Naive thymus-derived CD8-positive, alpha-beta T cell (primary cell): ENCODE measurements at regions not wholly inside any gene's neighbourhood (a gene's known extent, or its start where the extent isn't known, plus 50 kb on each side); places are given as distances from the start of the nearest gene placed in this dataset.
"Not testable (repeated sequence)": the region's sequence is repeated elsewhere in the genome, so short reads cannot be mapped to it uniquely, and the experiment has no call there.

Experiments
- ATAC-seq, 2 donors: fragments of 150-1000 bp; cut with Tn5 transposase in 1 of 2; sonication (Bioruptor Pico), chemical (Tn5 transposase) in 1 of 2; 1 replicate in 1 of 2; 2 replicates in 1 of 2; pipeline ENCODE4 v1.10.0; 2021; ENCODE audit warnings: mild to moderate bottlenecking in 2 of 2, moderate library complexity in 2 of 2
- POLR2A ChIA-PET: fragments of 350-600 bp; sonication (Branson Sonifier 250); formaldehyde crosslinking; loops from one replicate; lab custom pipeline; 2021; ENCODE audit warnings: antibody characterized with exemption; lab: Charles Lee
- DNase-seq, 10 donors: peaks; one replicate each; pipeline versions ENCODE4 v3.0.0 to v3.0.0-alpha.2; 2020 to 2022
- H3K27ac Mint-ChIP-seq, 10 donors: one replicate each; pipeline ENCODE4 v1.8.0; 2020 to 2022; ENCODE audit warnings: mild to moderate bottlenecking in 10 of 10, mixed read lengths in 10 of 10, moderate library complexity in 4 of 10, inconsistent platforms in 1 of 10
- H3K27me3 Mint-ChIP-seq, 5 donors: one replicate each; pipeline ENCODE4 v1.8.0; 2021 to 2022; ENCODE audit warnings: mixed read lengths in 5 of 5
- H3K36me3 Mint-ChIP-seq, 3 donors: one replicate each; pipeline ENCODE4 v1.8.0; 2020 to 2022; ENCODE audit warnings: mixed read lengths in 3 of 3, mild to moderate bottlenecking in 2 of 3, inconsistent platforms in 1 of 3
- H3K4me1 Mint-ChIP-seq, 4 donors: one replicate each; pipeline ENCODE4 v1.8.0; 2021 to 2022; ENCODE audit warnings: mixed read lengths in 4 of 4
- H3K4me3 Mint-ChIP-seq, 10 donors: one replicate each; pipeline ENCODE4 v1.8.0; 2020 to 2022; ENCODE audit warnings: mild to moderate bottlenecking in 10 of 10, mixed read lengths in 10 of 10, moderate library complexity in 6 of 10, inconsistent platforms in 1 of 10
- H3K9me3 Mint-ChIP-seq, 9 donors: one replicate each; pipeline ENCODE4 v1.8.0; 2020 to 2022; ENCODE audit warnings: mixed read lengths in 9 of 9, mild to moderate bottlenecking in 3 of 9, inconsistent platforms in 1 of 9, moderate library complexity in 1 of 9

GRCh38 chr6:102126488-102126887 lies 733.0 kb downstream of the GRIK2 start:
- ATAC-seq (no peak), DNase-seq (no peak)
- Mint-ChIP-seq H3K27me3 (no peaks in the 10 kb centered on the region), H3K27ac (no peak overlapping the region), H3K9me3 (peaks cover 0 to 9% (median 0%) of the 10 kb centered on the region in 9 donors), H3K4me1 (no peaks in the 10 kb centered on the region), H3K36me3 (no peaks in the 10 kb centered on the region), H3K4me3 (no peak overlapping the region)
- POLR2A ChIA-PET = no interaction called here

- H3K9me3 Mint-ChIP-seq = peaks cover 0 to 9% (median 0%) of the 10 kb centered on the region in 9 donors
- DNase-seq (no peak), ATAC-seq (no peak)
- POLR2A ChIA-PET = no interaction called here
- no peaks in the 10 kb centered on the region for H3K36me3 Mint-ChIP-seq
- H3K27ac Mint-ChIP-seq = no peak overlapping the region
- no peaks in the 10 kb centered on the region for H3K4me1 Mint-ChIP-seq
- no peaks in the 10 kb centered on the region for H3K27me3 Mint-ChIP-seq
- H3K4me3 Mint-ChIP-seq = no peak overlapping the region
These were observed 733.7 kb downstream of the GRIK2 start for GRCh38 chr6:102127253-102127652.

- no peak for ATAC-seq
- Mint-ChIP-seq H3K4me3 (no peak overlapping the region), H3K27ac (no peak overlapping the region), H3K36me3 (no peaks in the 10 kb centered on the region), H3K27me3 (no peaks in the 10 kb centered on the region), H3K4me1 (no peaks in the 10 kb centered on the region), H3K9me3 (peaks cover 0 to 20% (median 4%) of the 10 kb centered on the region in 9 donors)
- DNase-seq = no peak
- POLR2A ChIA-PET = no interaction called here
These were observed 744.4 kb downstream of the GRIK2 start for GRCh38 chr6:102137859-102138258.

DNA sequence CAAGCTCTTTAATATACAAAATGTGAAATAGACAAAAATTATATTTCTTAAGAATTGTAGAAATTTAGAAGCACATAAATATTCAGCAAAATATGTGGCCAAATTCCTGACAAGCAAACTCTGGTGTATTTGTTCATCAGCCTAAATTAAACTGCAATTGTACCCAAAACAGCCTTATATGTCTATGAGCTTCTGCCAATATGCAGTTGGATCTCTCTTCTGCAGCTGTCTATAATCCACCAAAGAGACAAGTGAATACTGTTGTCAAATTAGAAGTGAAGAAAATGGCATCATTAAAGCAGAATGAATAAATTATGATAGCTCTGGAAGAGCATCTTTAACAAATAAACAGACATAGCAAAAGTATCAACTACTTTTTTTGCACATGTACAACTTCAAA lies 755.7 kb downstream of the GRIK2 start:
- ATAC-seq (no peak), DNase-seq (no peak)
- H3K4me3 Mint-ChIP-seq = no peak overlapping the region
- POLR2A ChIA-PET = no interaction called here
- H3K4me1 Mint-ChIP-seq = no peaks in the 10 kb centered on the region
- no peak overlapping the region for H3K27ac Mint-ChIP-seq
- H3K27me3 Mint-ChIP-seq = no peaks in the 10 kb centered on the region
- peaks cover 0 to 5% (median 0%) of the 10 kb centered on the region in 3 donors for H3K36me3 Mint-ChIP-seq
- peaks cover 0 to 16% (median 4%) of the 10 kb centered on the region in 9 donors for H3K9me3 Mint-ChIP-seq

GRCh38 chr6:102150549-102150948 lies 757.0 kb downstream of the GRIK2 start:
- Mint-ChIP-seq H3K4me3 (no peak overlapping the region), H3K4me1 (no peaks in the 10 kb centered on the region), H3K27me3 (no peaks in the 10 kb centered on the region), H3K27ac (no peak overlapping the region), H3K9me3 (peaks cover 0 to 18% (median 5%) of the 10 kb centered on the region in 9 donors), H3K36me3 (peaks cover 0 to 5% (median 0%) of the 10 kb centered on the region in 3 donors)
- ATAC-seq (no peak), DNase-seq (no peak)
- POLR2A ChIA-PET = no interaction called here

DNA sequence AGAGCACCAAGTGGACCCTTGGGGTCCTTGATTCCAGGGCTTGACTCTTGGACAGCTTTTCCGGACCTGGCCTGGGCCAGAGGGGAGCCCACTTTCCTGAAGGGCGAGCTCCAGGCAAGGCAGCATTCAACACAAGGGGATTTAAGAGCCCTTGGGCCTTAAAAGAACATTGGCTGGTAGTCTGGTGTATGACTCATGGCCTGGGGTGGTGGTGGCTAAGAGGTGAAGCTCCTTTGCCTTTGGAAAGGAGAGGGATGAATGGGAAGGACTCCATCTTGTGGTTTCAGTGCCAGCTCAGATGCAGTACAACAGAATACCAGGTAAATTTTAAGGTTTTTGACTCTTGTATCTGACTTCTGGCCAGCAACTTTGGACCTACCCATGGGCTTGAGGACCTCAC lies 760.7 kb downstream of the GRIK2 start:
- POLR2A ChIA-PET = no interaction called here
- Mint-ChIP-seq H3K4me1 (no peaks in the 10 kb centered on the region), H3K9me3 (peaks cover 0 to 23% (median 6%) of the 10 kb centered on the region in 9 donors), H3K4me3 (no peak overlapping the region), H3K27ac (no peak overlapping the region), H3K27me3 (no peaks in the 10 kb centered on the region), H3K36me3 (peaks cover 0 to 5% (median 0%) of the 10 kb centered on the region in 3 donors)
- DNase-seq (no peak), ATAC-seq (no peak)

GRCh38 chr6:102154874-102155273 lies 761.4 kb downstream of the GRIK2 start:
- peaks cover 0 to 5% (median 0%) of the 10 kb centered on the region in 3 donors for H3K36me3 Mint-ChIP-seq
- peaks cover 0 to 26% (median 6%) of the 10 kb centered on the region in 9 donors for H3K9me3 Mint-ChIP-seq
- H3K4me3 Mint-ChIP-seq = no peak overlapping the region
- DNase-seq = no peak
- no peaks in the 10 kb centered on the region for H3K27me3 Mint-ChIP-seq
- POLR2A ChIA-PET = no interaction called here
- no peak for ATAC-seq
- H3K27ac Mint-ChIP-seq = no peak overlapping the region
- no peaks in the 10 kb centered on the region for H3K4me1 Mint-ChIP-seq

GRCh38 chr6:102169802-102170201 lies 776.3 kb downstream of the GRIK2 start:
- peaks cover 1 to 25% (median 16%) of the 10 kb centered on the region in 9 donors for H3K9me3 Mint-ChIP-seq
- H3K4me1 Mint-ChIP-seq, DNase-seq, H3K4me3 Mint-ChIP-seq, H3K27me3 Mint-ChIP-seq, H3K36me3 Mint-ChIP-seq, ATAC-seq, H3K27ac Mint-ChIP-seq, POLR2A ChIA-PET: not testable (repeated sequence)

GRCh38 chr6:102187186-102187585 lies 793.7 kb downstream of the GRIK2 start:
- H3K4me1 Mint-ChIP-seq = no peaks in the 10 kb centered on the region
- ATAC-seq = no peak
- H3K27ac Mint-ChIP-seq = no peak overlapping the region
- no peak overlapping the region for H3K4me3 Mint-ChIP-seq
- DNase-seq = no peak
- POLR2A ChIA-PET = no interaction called here
- H3K27me3 Mint-ChIP-seq = no peaks in the 10 kb centered on the region
- peaks cover 0 to 15% (median 4%) of the 10 kb centered on the region in 9 donors for H3K9me3 Mint-ChIP-seq
- no peaks in the 10 kb centered on the region for H3K36me3 Mint-ChIP-seq

DNA sequence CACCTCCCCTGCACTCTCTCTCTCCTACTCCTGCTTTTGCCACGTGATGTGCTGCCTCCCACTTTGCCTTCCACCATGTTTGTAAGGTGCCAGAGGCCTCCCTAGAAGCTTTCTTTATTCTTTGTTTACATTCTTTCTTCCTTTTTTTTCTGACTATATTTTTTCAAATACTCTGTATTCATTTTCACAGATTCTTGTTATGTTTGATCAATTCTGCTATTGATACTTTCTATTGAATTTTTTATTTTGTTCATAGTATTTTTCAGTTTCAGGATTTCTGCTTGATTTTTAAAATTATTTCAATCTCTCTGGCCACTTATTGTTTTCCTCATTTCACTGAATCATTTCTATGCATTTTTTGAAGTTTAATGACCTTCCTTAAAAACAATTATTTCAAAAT lies 801.8 kb downstream of the GRIK2 start:
- Mint-ChIP-seq H3K4me3 (no peak overlapping the region), H3K9me3 (peaks cover 21 to 46% (median 34%) of the 10 kb centered on the region in 9 donors), H3K36me3 (peaks cover 0 to 36% (median 0%) of the 10 kb centered on the region in 3 donors), H3K4me1 (no peaks in the 10 kb centered on the region), H3K27me3 (no peaks in the 10 kb centered on the region), H3K27ac (no peak overlapping the region)
- ATAC-seq = no peak
- POLR2A ChIA-PET = no interaction called here
- DNase-seq = no peak

DNA sequence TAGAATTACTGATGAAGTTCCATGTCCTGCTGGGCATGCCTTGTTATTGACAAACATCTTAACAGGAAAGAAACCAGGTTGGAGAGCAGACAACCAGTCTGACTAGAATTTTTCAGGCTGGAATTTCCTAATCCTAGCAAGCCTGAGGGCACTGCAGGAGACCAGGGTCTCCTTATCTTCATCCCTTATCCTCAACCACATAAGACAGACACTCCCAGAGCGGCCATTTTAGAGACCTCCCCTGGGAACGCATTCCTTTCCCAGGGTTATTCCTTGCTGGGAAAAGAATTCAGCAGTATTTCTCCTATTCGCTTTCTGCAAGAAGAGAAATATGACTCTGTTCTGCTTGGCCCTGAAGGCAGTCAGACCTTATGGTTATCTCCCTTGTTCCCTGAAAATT lies 803.7 kb downstream of the GRIK2 start:
- Mint-ChIP-seq H3K36me3 (peaks cover 0 to 36% (median 0%) of the 10 kb centered on the region in 3 donors), H3K27me3 (no peaks in the 10 kb centered on the region), H3K9me3 (peaks cover 15 to 50% (median 33%) of the 10 kb centered on the region in 9 donors), H3K4me1 (no peaks in the 10 kb centered on the region), H3K27ac (no peak overlapping the region), H3K4me3 (no peak overlapping the region)
- DNase-seq (no peak), ATAC-seq (no peak)
- POLR2A ChIA-PET = no interaction called here

- DNase-seq (no peak), ATAC-seq (no peak)
- Mint-ChIP-seq H3K4me3 (no peak overlapping the region), H3K27ac (no peak overlapping the region), H3K27me3 (no peaks in the 10 kb centered on the region), H3K9me3 (peaks cover 0 to 31% (median 7%) of the 10 kb centered on the region in 9 donors), H3K36me3 (no peaks in the 10 kb centered on the region), H3K4me1 (no peaks in the 10 kb centered on the region)
- POLR2A ChIA-PET = no interaction called here
These were observed 810.8 kb downstream of the GRIK2 start for GRCh38 chr6:102204351-102204750.

GRCh38 chr6:102215425-102215824 lies 821.9 kb downstream of the GRIK2 start:
- POLR2A ChIA-PET = no interaction called here
- Mint-ChIP-seq H3K9me3 (peaks cover 0 to 9% (median 0%) of the 10 kb centered on the region in 9 donors), H3K4me1 (no peaks in the 10 kb centered on the region), H3K27ac (peak overlapping the region in 1 of 10 donors; percentile 71), H3K36me3 (no peaks in the 10 kb centered on the region), H3K4me3 (no peak overlapping the region), H3K27me3 (no peaks in the 10 kb centered on the region)
- ATAC-seq (no peak), DNase-seq (no peak)

DNA sequence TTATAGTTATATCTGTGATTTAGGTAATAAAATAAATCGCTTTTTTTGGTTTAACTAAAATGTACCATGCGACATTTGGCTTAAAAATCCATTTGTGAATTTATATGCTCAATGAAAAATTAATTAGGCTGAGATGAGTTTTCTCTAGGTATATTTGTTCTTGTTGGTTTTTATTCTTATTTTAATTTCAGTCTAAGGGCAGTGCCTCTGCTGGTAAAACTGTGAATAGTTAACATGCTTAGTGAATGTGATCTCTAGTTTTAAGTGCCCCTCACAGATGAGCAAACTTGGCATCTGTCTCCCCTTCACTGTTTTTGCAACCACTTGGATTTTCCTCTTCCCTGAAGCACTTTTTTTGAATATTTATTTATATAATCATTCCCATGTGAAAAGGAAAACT lies 822.7 kb downstream of the GRIK2 start:
- no peak overlapping the region for H3K4me3 Mint-ChIP-seq
- H3K27me3 Mint-ChIP-seq = no peaks in the 10 kb centered on the region
- DNase-seq = no peak
- no peaks in the 10 kb centered on the region for H3K36me3 Mint-ChIP-seq
- ATAC-seq = no peak
- H3K9me3 Mint-ChIP-seq = peaks cover 0 to 9% (median 0%) of the 10 kb centered on the region in 9 donors
- H3K4me1 Mint-ChIP-seq = no peaks in the 10 kb centered on the region
- POLR2A ChIA-PET = no interaction called here
- no peak overlapping the region for H3K27ac Mint-ChIP-seq
